Astrocyte of the cerebellum (primary cell): ENCODE measurements at regions not wholly inside any gene's neighbourhood (a gene's known extent, or its start where the extent isn't known, plus 50 kb on each side); places are given as distances from the start of the nearest gene placed in this dataset.
"Not testable (repeated sequence)": the region's sequence is repeated elsewhere in the genome, so short reads cannot be mapped to it uniquely, and the experiment has no call there.

Source experiments
- DNase-seq: peaks from one replicate; pipeline ENCODE4 v3.0.0-alpha.2; 2011; ENCODE audit warnings: low read depth
- H3K4me3 ChIP-seq: 2 replicates; pipeline ENCODE4 v1.5.1; 2011; ENCODE audit warnings: mild to moderate bottlenecking, low read depth, low read length, moderate library complexity
- in situ Hi-C: cut with HindIII; loops from 2 replicates; pipeline ENCODE4 v1.10.0; 2017; ENCODE audit warnings: low sequenced_read_pairs

GRCh38 chr1:120629832-120630455 is 93.8 kb upstream of the NBPF26 start:
- in situ Hi-C loops, H3K4me3 ChIP-seq: not testable (repeated sequence)

GRCh38 chr1:120634816-120635806 is 88.6 kb upstream of the NBPF26 start:
- in situ Hi-C loops, H3K4me3 ChIP-seq, DNase-seq: not testable (repeated sequence)

More at GRCh38 chr1:120629832-120630455, 93.8 kb upstream of the NBPF26 start:
- DNase-seq, result not testable (repeated sequence)

GRCh38 chr1:120640261-120641013 is 83.3 kb upstream of the NBPF26 start:
- DNase-seq, in situ Hi-C loops, H3K4me3 ChIP-seq: not testable (repeated sequence)

- DNase-seq, H3K4me3 ChIP-seq, in situ Hi-C loops: not testable (repeated sequence)
These were observed 82.8 kb upstream of the NBPF26 start for GRCh38 chr1:120641014-120641302.

- H3K4me3 ChIP-seq, DNase-seq, in situ Hi-C loops: not testable (repeated sequence)
These were observed 76.6 kb upstream of the NBPF26 start for GRCh38 chr1:120647182-120647581.

GRCh38 chr1:120648915-120649623 is 74.7 kb upstream of the NBPF26 start:
- DNase-seq, H3K4me3 ChIP-seq, in situ Hi-C loops: not testable (repeated sequence)

- DNase-seq, H3K4me3 ChIP-seq, in situ Hi-C loops: not testable (repeated sequence)
These were observed 74.0 kb upstream of the NBPF26 start for GRCh38 chr1:120649730-120650129.

GRCh38 chr1:120654114-120654513 is 69.6 kb upstream of the NBPF26 start:
- in situ Hi-C loops, H3K4me3 ChIP-seq, DNase-seq: not testable (repeated sequence)

- DNase-seq, in situ Hi-C loops, H3K4me3 ChIP-seq: not testable (repeated sequence)
These were observed 68.4 kb upstream of the NBPF26 start for GRCh38 chr1:120655394-120655793.

- DNase-seq, H3K4me3 ChIP-seq, in situ Hi-C loops: not testable (repeated sequence)
These were observed 67.6 kb upstream of the NBPF26 start for GRCh38 chr1:120656116-120656515.

- DNase-seq, H3K4me3 ChIP-seq, in situ Hi-C loops: not testable (repeated sequence)
These were observed 65.9 kb upstream of the NBPF26 start for GRCh38 chr1:120657804-120658203.

GRCh38 chr1:120658622-120659021 is 65.1 kb upstream of the NBPF26 start:
- in situ Hi-C loops, H3K4me3 ChIP-seq, DNase-seq: not testable (repeated sequence)

- in situ Hi-C loops, DNase-seq, H3K4me3 ChIP-seq: not testable (repeated sequence)
These were observed 64.6 kb upstream of the NBPF26 start for GRCh38 chr1:120659133-120659532.

GRCh38 chr1:120664376-120665249 is 59.1 kb upstream of the NBPF26 start:
- H3K4me3 ChIP-seq, in situ Hi-C loops, DNase-seq: not testable (repeated sequence)

GRCh38 chr1:120665250-120665577 is 58.5 kb upstream of the NBPF26 start:
- in situ Hi-C loops, H3K4me3 ChIP-seq, DNase-seq: not testable (repeated sequence)

GRCh38 chr1:120668187-120668586 is 55.6 kb upstream of the NBPF26 start:
- in situ Hi-C loops, result not testable (repeated sequence)

More at GRCh38 chr1:120668187-120668586, 55.6 kb upstream of the NBPF26 start:
- not testable (repeated sequence) for DNase-seq, H3K4me3 ChIP-seq
